Neural cell (in vitro differentiated cells): ENCODE measurements at regions not wholly inside any gene's neighbourhood (a gene's known extent, or its start where the extent isn't known, plus 50 kb on each side); places are given as distances from the start of the nearest gene placed in this dataset.
"Not testable (repeated sequence)": the region's sequence is repeated elsewhere in the genome, so short reads cannot be mapped to it uniquely, and the experiment has no call there.

Experiments
- H2AFZ ChIP-seq: fragments of 200-600, 300-800 bp; sonication (generic), shearing (Covaris generic); 2 replicates; pipeline ENCODE4 v1.6.0; 2014; ENCODE audit warnings: low read depth, mild to moderate bottlenecking, antibody characterized with exemption, low read length, moderate library complexity
- H3F3A ChIP-seq: fragments of 200-600 bp; shearing (Covaris generic); 2 replicates; pipeline ENCODE4 v1.6.1; 2016; ENCODE audit warnings: mild to moderate bottlenecking, moderate library complexity, mixed read lengths, antibody characterized with exemption, low read length; ENCODE audit not compliant: insufficient read depth, poor library complexity, severe bottlenecking
- H3K27ac ChIP-seq: fragments of 200-600, 300-800 bp; sonication (generic), shearing (Covaris generic); 2 replicates; pipeline ENCODE4 v1.5.1; 2014; ENCODE audit warnings: mild to moderate bottlenecking, low read length, moderate library complexity
- H3K27me3 ChIP-seq: fragments of 300-800, 200-600 bp; sonication (generic), shearing (Covaris generic); 2 replicates; pipeline ENCODE4 v1.6.0; 2014; ENCODE audit warnings: mild to moderate bottlenecking, low read depth, low read length, moderate library complexity; ENCODE audit not compliant: insufficient read depth
- H3K36me3 ChIP-seq: fragments of 300-800, 200-600 bp; sonication (generic), shearing (Covaris generic); 2 replicates; pipeline ENCODE4 v1.5.1; 2014; ENCODE audit warnings: mild to moderate bottlenecking, antibody characterized with exemption, low read length, moderate library complexity; ENCODE audit not compliant: insufficient read depth
- H3K4me2 ChIP-seq: fragments of 300-800, 200-600 bp; sonication (generic), shearing (Covaris generic); 2 replicates; pipeline ENCODE4 v1.6.0; 2014; ENCODE audit warnings: mild to moderate bottlenecking, low read length
- H3K4me3 ChIP-seq: fragments of 300-800, 200-600 bp; sonication (generic), shearing (Covaris generic); 2 replicates; pipeline ENCODE4 v1.5.1; 2014; ENCODE audit warnings: mild to moderate bottlenecking, low read length, moderate library complexity
- H3K79me2 ChIP-seq: fragments of 200-600 bp; shearing (Covaris generic); replicated peaks from 2 replicates; pipeline ENCODE4 v1.6.0; 2014; ENCODE audit warnings: mild to moderate bottlenecking, low read length, moderate library complexity; ENCODE audit not compliant: insufficient read depth
- H3K9ac ChIP-seq: fragments of 300-800, 200-600 bp; sonication (generic), shearing (Covaris generic); 2 replicates; pipeline ENCODE4 v1.6.1; 2016; ENCODE audit warnings: mild to moderate bottlenecking, low read length, mixed read lengths
- H3K9me2 ChIP-seq: fragments of 200-600 bp; shearing (Covaris generic); 2 replicates; pipeline ENCODE4 v1.6.1; 2016; ENCODE audit warnings: mild to moderate bottlenecking, low read length, mixed read lengths; ENCODE audit not compliant: insufficient read depth
- H3K9me3 ChIP-seq: fragments of 200-600, 300-800 bp; sonication (generic), shearing (Covaris generic); 2 replicates; pipeline ENCODE4 v1.6.1; 2016; ENCODE audit warnings: mild to moderate bottlenecking, mixed run types, low read length, moderate library complexity, mixed read lengths
- H4K20me1 ChIP-seq: fragments of 200-600 bp; shearing (Covaris generic); 2 replicates; pipeline ENCODE4 v1.6.1; 2016; ENCODE audit warnings: mild to moderate bottlenecking, mixed run types; ENCODE audit not compliant: insufficient read depth
- CTCF ChIP-seq: fragments of 450-650 bp; IDR thresholded peaks from 2 replicates; pipeline ENCODE4 v1.5.1; 2014; ENCODE audit warnings: antibody characterized with exemption, mild to moderate bottlenecking, moderate library complexity; ENCODE audit not compliant: poor library complexity, severe bottlenecking
- EP300 ChIP-seq: fragments of 450-650 bp; conservative IDR thresholded peaks from 2 replicates; pipeline ENCODE4 v1.6.1; 2014; ENCODE audit warnings: antibody characterized with exemption, mild to moderate bottlenecking, moderate library complexity; ENCODE audit not compliant: poor library complexity, severe bottlenecking
- EZH2 ChIP-seq: fragments of 200-600, 300-800 bp; shearing (Covaris generic), sonication (generic); IDR thresholded peaks from 2 replicates; pipeline ENCODE4 v1.6.1; 2014; ENCODE audit warnings: antibody characterized with exemption, low read length, borderline replicate concordance, mild to moderate bottlenecking; ENCODE audit not compliant: insufficient read depth, poor library complexity, severe bottlenecking
- MXI1 ChIP-seq: fragments of 450-650 bp; conservative IDR thresholded peaks from 2 replicates; pipeline ENCODE4 v1.6.1; 2014; ENCODE audit warnings: antibody characterized with exemption, mild to moderate bottlenecking; ENCODE audit not compliant: poor library complexity, severe bottlenecking
- POLR2AphosphoS5 ChIP-seq: IDR thresholded peaks from 2 replicates; pipeline ENCODE4 v1.6.1; 2012
- RAD21 ChIP-seq: fragments of 450-650 bp; conservative IDR thresholded peaks from 2 replicates; pipeline ENCODE4 v1.6.1; 2014; ENCODE audit warnings: antibody characterized with exemption, mild to moderate bottlenecking, moderate library complexity
- REST ChIP-seq: IDR thresholded peaks from 2 replicates; pipeline ENCODE4 v1.6.1; 2012; ENCODE audit warnings: borderline replicate concordance
- SMC3 ChIP-seq: fragments of 450-650 bp; conservative IDR thresholded peaks from 2 replicates; pipeline ENCODE4 v1.6.1; 2014; ENCODE audit warnings: antibody characterized with exemption, mild to moderate bottlenecking, moderate library complexity; ENCODE audit not compliant: poor library complexity
- TAF1 ChIP-seq: IDR thresholded peaks from 2 replicates; pipeline ENCODE4 v1.6.1; 2012; ENCODE audit warnings: low read depth

- H3F3A ChIP-seq, H3K27ac ChIP-seq, H3K9me2 ChIP-seq, H3K9me3 ChIP-seq, H4K20me1 ChIP-seq, H3K79me2 ChIP-seq, H3K9ac ChIP-seq, H3K36me3 ChIP-seq, H2AFZ ChIP-seq, H3K27me3 ChIP-seq, H3K4me3 ChIP-seq, H3K4me2 ChIP-seq: not testable (repeated sequence)
These were observed 1131.0 kb upstream of the LRRTM3 start for GRCh38 chr10:65794861-65795260.

- Histone ChIP-seq H2AFZ (no peak overlapping the region), H3K27ac (no peak overlapping the region), H3K79me2 (no peaks in the 10 kb centered on the region), H3K9me2 (no peaks in the 10 kb centered on the region), H3K4me3 (no peak overlapping the region), H4K20me1 (no peaks in the 10 kb centered on the region), H3K27me3 (no peaks in the 10 kb centered on the region), H3F3A (no peaks in the 10 kb centered on the region), H3K36me3 (no peaks in the 10 kb centered on the region), H3K4me2 (no peak overlapping the region), H3K9ac (no peak overlapping the region), H3K9me3 (no peaks in the 10 kb centered on the region)
- no peak for TF ChIP-seq SMC3
- no peak for TF ChIP-seq TAF1
- no peak for TF ChIP-seq EP300
- TF ChIP-seq POLR2AphosphoS5, result no peak
- TF ChIP-seq MXI1, result no peak
- no peak for TF ChIP-seq RAD21
- TF ChIP-seq CTCF, result no peak
- TF ChIP-seq EZH2, result no peak
- no peak for TF ChIP-seq REST
These were observed 1129.4 kb upstream of the LRRTM3 start for GRCh38 chr10:65796472-65796871.

- Histone ChIP-seq H3K36me3 (no peaks in the 10 kb centered on the region), H3F3A (no peaks in the 10 kb centered on the region), H3K27ac (no peak overlapping the region), H3K4me2 (no peak overlapping the region), H3K9me2 (no peaks in the 10 kb centered on the region), H3K9ac (no peak overlapping the region), H2AFZ (no peak overlapping the region), H3K79me2 (no peaks in the 10 kb centered on the region), H3K4me3 (no peak overlapping the region), H3K27me3 (no peaks in the 10 kb centered on the region), H3K9me3 (no peaks in the 10 kb centered on the region), H4K20me1 (no peaks in the 10 kb centered on the region)
- TF ChIP-seq TAF1 (no peak), CTCF (no peak), MXI1 (no peak), POLR2AphosphoS5 (no peak), RAD21 (no peak), EZH2 (no peak), REST (no peak), EP300 (no peak), SMC3 (no peak)
These were observed 1127.7 kb upstream of the LRRTM3 start for GRCh38 chr10:65798133-65798532.
